GM21360 (cell line): ENCODE measurements at regions not wholly inside any gene's neighbourhood (a gene's known extent, or its start where the extent isn't known, plus 50 kb on each side); places are given as distances from the start of the nearest gene placed in this dataset.
"Not testable (repeated sequence)": the region's sequence is repeated elsewhere in the genome, so short reads cannot be mapped to it uniquely, and the experiment has no call there.

Experiments
- ATAC-seq: cut with Tn5 transposase; IDR thresholded peaks from one replicate; pipeline ENCODE4 v1.9.1; 2021; ENCODE audit warnings: mild to moderate bottlenecking, moderate library complexity; ENCODE audit not compliant: unreplicated experiment

DNA sequence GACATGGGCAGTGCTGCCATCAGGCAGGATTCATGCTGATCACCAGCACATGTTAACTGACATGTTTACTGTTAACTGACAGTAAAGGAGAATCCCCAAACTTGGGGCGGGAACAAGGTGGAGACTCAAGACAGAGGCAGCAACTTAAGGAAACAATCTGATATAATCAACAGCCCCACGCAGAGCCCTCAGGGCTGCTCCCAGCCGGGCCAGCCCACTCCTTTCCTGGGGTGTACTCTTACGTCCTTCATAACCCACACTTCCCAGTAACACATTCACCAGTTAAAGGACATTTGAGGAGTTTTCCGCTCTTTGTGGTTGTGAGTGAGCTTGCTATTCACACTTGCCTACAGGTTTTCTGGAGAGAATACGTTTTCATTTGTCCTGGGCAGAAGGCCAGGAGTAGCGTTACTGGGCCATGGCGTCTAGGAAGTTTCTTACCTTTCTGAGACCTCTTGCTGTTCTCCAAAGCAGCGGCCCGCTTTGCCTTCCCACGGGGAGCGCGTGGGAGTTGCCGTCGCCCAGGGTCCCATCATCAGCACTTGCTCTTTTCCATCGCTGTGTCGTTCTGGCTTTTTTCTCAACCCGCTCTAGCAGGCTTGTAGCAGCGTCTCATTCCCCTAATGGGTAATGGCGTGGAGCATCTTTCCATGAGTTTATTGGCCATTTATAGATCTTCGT, 56.4 kb downstream of the FOXF2 start:
- ATAC-seq = no peak

DNA sequence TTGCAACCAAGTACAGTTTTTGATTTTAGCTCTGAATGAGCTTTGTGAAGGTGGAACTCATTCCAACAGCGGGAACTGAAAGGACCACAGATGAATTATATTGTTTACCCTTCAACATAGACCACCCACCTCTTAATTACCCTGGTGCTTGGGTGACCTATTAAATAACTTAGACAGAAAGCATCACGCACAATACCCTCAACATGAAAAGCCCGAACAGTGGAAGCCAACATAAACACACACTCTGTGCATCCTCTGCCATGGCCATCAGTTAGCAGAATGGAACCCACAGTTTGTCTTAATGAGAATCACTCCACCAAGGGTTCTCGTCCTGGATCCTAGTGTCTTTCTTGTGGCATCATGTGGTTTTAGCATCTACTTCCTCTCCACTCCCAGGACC, 60.5 kb downstream of the FOXF2 start:
- no peak for ATAC-seq

DNA sequence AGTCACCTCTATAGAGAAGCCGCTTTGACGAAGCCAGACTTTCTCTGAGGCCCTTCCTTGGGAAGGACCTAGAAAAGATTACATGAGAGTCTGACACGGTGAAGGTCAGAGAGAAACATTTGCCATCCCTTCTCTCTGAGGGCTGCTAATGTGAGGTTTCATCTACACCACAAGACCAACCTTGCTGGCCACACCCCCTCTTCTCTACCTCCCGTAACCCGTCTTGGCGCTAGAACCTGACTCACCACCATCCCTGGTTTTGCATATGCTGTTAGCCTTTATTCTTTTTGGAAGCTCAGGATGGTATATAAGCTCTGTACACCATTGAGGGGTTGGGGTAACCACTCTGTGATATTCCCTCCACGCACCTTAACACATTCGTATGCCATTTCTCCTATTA, 63.6 kb downstream of the FOXF2 start:
- no peak for ATAC-seq

DNA sequence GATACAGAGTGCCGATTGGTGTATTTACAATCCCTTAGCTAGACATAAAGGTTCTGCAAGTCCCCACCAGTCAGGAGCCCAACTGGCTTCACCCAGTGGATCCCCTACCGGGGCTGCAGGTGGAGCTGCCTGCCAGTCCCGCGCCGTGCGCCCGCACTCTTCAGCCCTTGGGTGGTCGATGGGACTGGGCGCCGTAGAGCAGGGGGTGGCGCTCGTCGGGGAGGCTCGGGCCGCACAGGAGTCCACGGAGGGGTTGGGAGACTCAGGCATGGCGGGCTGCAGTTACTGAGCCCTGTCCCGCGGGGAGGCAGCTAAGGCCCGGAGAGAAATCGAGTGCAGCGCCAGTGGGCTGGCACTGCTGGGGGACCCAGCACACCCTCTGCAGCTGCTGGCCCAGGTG, 67.4 kb downstream of the FOXF2 start:
- not testable (repeated sequence) for ATAC-seq

DNA sequence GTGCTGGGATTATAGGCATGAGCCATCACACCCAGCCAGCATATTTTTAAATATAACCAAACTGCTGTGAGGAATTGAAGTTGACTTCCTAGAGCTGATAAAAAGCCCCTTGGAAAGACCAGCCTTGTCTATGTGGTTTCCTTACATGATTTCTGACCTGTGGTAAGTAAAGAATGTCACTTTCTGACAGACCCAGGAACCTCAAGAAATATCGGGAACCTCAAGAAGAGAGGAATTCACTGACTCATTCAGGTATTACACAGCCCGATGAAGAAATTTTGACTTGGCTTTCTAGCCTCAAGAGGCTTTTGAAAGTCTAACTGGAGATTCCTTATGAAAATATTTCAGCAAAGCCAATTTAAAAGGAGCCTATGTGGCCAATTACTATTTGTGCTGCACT, 71.8 kb downstream of the FOXF2 start:
- ATAC-seq = no peak

DNA sequence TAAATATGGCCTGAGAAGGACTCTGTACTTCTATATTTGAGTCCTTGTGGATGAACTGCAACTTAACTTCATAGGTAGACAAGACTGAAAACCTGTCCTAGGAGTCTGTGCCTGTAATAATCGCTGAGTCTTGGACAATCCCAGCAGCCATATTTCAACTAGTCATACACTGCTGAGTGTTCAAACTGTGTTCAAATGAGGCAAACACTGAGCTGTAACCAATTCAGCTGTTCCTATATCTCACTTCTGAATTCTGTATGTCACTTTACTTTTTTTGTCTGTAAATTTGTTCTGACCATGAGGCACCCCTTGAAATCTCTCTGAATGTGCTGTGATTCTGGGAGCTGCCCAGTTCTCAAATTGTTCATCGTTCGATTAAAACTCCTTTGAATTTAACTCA, 72.4 kb downstream of the FOXF2 start:
- ATAC-seq = no peak

DNA sequence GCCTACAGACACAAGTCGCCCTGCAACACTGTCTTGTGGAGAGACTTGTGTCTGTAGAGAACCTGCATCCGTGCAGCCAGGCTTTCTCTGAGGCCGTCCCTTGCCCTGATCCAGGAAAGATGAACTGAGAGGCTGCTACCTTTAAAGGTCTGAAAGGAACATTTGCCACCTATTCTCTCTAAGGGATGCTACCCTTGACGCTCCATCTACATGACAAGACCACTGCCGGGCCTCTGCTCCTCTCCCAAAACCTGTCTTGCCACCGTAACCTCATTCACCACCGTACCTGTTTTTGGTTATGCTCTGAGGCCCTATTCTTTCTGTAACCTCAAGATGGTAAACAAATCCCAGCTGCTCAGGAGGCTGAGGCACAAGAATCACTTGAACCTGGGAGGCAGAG, 73.9 kb downstream of the FOXF2 start:
- ATAC-seq = no peak

DNA sequence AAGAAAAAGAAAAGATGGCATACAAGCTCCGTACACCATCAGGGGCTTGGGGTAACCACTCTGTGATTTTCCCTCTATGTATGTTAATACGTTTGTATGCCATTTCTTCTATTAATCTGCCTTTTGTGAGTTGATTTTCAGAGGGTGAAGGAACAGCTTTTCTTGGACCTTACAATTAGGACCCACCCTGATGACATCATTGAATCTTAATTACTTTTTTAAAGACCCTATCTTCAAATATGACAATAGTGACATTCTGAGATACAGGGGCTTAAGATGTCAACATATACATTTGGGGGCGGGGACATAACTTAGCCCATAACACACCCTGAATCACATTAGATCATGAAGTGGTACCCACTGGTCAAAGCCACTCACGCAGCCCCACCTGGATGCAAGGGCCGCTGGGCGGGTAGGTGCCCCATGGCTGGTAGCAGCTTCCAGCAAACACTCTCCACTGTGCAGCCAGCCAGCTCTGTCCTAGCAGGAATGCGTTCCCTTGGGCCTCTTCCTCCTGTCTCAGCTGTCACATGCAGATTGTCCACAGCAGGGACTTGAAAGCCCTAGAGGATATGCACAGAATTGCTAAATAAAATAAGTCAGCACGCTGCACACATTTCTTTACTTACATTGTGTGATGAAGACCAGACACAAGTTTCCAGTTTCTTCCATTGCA, 74.5 kb downstream of the FOXF2 start:
- no peak for ATAC-seq

DNA sequence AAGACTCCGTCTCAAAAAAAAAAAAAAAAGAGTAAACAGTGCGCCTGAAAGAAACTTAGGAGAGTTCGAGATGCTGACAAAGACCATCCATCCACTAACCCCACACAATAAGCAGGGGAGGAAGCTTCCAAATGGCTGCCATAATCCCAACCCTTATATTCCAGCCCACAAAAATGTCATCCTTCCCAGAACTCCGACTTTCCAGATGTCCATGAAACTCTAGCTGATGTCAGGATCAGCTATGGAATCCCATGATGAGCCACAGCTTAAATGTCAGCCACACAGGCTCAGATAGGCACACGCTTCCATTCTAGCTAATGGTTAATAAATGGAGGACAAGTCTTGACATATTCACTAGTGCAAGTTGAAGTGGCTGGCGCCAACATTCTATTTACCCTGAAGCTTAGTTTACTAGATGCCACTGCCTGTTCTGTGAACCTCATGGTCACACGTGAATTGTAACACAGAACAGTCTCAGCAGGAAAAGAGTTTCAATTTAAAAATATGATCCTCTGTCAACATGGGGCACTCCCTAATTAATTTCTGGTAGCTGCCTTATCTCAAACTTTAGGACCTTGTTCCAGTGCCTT, 75.5 kb downstream of the FOXF2 start:
- ATAC-seq = no peak

DNA sequence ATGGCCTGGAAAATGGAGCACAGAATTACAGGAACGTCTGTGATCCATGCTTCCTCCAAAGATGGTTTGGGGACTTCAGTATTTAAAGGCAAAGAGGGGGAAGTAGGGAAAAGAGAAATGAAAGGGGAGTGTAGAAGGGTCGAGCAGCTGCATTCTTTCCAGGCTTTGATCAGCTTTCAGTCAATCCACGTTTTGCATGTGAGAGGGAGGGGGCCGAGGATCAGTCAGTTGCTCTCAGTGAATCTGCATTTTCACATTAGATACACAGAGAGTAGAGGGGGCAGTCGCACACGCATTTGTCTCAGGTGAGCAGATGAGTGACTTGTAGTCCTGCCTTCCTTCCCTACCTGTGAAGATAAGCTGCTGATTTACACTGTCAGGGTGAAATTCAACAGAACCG, 78.8 kb downstream of the FOXF2 start:
- ATAC-seq = no peak

DNA sequence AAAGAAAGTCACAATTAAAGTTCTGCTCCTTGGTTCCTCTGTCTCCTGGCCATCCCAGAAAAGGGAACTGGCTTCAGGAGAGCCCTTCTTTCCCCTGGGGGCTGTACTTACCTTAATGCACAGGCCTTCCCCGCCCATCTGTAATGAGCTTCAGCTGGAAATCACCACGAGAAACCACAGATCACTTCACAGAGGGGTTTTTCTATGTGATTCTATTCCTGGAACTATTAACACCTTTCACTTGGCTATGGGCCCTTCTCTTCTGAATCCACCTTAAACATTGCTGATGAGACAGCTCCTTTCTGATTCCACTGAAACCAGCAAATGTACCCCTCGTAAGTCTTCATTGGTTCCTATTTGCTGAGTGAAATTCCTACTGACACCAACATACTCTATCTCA, 80.7 kb downstream of the FOXF2 start:
- ATAC-seq = peak; percentile 61

DNA sequence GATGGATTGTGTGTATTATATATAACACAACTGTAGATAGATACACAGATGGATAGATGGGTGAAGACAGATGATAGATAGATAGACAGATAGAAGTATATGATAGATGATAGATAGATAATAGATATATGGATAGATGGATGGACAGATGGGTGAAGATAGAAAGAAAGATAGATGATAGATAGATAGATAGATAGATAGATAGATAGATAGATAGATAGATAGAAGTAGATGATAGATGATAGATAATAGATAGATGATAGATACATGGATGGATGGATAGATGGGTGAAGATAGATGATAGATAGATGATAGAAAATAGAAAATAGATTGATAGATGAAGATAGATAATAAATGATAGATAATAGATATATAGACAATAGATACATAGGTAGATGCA, 83.3 kb downstream of the FOXF2 start:
- ATAC-seq = no peak

DNA sequence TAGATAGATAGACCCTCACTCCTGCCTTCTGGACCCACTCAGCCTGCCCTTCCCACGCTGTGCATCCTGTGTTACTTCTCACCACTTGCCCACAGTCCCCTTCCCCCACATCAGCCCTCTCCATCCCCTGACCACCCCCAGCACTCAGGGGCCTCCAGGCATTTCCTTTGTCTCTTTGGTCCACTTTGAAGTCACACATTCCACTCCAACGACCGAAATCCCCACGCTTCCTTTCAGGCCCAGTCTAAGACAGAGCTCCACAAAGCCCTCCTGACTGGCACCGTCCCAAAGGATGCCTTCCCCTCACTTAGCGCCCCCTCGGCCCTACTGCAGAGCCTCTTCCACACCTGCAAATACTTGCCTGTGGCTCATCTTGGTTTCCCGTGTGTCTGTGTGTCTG, 83.8 kb downstream of the FOXF2 start:
- ATAC-seq = no peak

DNA sequence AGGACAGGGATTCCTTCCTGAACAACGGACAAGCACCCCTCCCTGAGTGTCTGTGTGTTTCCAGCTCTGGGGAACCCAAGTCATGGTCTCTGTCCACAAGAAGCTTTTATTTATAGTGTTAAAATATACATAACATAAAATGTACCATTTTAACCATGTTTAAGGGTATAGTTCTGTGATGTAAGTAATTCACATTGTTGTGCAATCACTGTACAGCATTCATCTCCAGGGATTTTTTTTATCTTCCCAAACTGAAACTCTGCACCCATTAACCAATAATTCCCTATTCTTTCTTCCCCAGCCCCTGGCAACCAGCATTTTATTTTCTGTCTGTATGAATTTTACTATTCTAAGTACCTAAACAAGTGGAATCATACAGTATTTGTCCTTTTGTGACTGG, 84.2 kb downstream of the FOXF2 start:
- no peak for ATAC-seq

DNA sequence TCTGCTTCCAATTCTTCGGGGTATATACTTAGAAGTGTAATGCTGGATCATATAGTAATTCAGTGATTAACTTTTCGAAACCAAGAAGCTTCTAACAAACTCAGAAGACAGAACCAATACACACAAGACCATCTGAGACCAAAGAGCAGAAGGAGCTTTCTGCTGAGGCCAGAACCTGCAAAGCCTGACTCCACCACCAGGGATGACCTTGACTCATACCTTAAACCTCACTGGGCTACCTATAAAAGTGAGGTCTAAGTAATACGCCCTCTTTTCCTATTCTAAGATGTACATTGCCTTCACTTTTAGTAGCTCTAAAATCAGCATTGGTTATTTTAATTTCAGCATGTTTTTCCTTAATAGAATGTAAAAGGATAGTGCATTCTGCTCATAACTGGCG, 84.8 kb downstream of the FOXF2 start:
- no peak for ATAC-seq

DNA sequence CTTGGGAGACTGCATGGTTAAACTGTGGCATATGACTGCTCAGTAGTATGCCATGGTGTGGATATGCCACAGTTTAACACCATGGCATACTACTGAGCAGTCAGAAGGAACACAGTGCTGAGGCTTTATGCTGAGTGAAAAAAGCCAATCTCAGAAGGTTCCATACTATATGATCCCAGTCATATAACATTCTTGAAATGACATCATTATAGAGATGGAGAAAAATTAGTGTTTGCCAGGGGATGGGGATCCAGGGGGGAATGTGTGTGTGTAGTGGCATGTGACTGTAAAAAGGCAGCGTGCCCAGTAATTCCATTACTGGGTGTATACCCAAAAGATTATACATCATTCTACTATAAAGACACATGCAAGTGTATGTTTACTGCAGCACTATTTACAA, 85.8 kb downstream of the FOXF2 start:
- no peak for ATAC-seq

DNA sequence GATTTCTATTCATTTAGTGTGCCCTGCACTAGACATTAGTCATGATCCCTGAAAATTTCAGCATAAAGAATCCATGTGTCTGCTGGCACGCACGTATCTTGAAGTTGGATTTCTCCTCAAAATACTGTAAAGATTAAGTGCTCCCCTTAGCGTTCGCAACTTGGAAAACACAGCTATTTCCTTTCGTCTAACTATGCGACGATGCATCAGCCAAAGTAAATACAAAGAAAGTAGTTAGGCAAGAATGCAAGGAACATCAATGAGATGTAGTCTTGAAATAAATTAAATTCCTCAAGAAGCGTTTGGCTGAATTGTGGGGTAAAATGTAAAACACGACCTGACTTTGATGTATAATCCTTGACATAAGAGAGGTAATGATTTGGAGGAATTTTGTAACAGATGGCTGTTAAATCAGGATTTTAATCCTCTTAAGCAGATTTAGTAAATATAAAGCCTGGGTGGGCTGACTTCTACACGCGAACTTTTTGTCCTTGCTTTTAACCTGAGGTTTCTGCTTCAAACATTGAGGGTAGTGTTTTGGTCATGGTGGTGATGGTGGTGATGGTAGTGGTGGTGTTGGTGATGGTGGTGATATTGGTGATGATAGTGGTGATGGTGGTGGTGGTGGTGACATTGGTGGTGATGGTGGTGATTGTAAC, 88.2 kb downstream of the FOXF2 start:
- ATAC-seq = no peak

DNA sequence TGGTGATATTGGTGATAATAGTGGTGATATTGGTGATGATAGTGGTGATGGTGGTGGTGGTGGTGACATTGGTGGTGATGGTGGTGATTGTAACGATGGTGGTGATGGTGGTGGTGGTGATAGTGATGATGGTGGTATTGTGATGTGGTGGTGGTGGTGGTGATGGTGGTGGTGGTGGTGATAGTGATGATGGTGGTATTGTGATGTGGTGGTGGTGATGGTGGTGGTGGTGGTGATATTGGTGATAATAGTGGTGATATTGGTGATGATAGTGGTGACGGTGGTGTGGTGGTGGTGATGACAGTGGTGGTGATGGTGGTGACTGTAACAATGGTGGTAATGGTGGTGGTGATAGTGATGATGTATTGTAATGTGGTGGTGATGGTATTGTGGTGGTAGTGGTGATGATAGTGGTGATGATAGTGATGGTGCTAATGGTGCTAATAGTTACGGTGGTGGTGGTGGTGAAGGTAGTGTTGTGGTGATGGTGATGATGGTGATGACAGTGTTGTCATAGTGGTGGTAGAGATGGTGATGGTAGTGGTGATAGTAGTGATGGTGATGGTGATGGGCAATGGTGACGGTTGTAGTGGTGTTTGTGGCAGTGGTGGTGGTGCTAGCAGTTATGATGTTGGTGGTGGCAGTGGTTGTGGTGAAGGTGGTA, 88.9 kb downstream of the FOXF2 start:
- ATAC-seq = not testable (repeated sequence)

DNA sequence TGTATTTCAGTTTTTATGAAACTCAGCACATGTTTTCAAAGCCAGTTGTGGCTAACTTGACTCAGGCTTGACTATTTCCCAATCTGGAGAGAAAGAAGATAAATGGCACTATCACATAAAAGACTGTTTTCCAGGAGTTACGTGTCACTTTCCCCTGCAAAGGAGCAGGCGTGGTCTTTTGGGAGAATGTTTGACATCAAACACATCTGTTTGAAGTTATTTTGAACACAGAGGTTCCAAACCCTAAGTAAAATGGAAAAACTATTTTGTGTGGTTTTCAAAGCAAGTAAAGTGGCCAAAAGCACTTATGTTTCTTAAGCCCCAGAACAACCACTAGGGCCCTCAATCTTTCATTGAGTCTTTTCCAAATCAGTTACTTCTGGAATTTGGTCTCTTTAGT, 89.7 kb downstream of the FOXF2 start:
- ATAC-seq = no peak

DNA sequence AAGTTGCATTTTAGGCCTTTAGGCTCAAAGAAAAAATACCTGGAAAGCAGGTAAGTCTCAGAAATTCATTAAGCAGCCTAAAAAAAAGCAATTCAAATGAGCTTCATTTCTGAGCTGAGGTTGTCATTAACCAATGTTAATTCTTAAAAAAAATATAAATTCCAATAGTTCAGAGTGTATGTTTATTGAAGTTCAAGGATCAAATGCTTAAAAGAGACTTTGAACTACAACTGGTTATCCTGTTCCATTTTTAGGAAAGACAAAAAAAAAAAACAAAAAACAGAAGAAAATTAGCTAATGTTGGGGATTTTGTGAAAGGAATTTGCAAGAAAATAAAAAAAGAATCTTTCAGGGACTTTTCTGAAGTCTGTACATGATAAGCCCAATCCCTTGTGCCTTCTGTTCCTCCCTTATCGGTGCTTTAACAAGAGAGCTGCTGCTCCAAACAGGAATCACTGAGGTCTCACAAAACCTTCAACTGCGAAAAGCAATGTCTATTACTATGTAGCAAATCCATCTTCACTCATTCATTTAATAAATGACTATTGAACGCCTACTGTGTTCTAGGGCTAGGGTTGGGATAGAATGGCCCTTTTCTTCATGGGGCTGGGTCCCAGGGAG, 90.3 kb downstream of the FOXF2 start:
- ATAC-seq = no peak

DNA sequence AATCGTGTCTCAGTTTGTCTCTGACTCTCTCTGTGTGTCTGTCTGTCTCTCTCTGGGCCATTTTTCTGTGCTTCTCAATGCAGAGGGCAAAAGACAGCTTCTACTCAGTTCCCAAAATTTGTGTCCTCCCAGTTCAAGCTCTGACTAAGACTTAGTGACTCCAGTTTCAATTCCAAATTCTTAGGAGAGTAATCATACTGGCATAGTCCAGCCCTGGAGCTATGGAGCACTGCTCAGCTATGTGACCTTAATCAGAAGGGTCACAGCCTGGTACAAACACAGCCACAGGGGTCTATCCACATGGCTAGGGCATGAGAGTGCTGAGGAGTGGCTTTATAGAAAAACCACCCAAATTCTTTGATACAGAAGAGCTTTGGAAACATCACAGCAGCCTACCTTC, 91.9 kb downstream of the FOXF2 start:
- no peak for ATAC-seq
